GM12891 (cell line): ENCODE measurements at regions not wholly inside any gene's neighbourhood (a gene's known extent, or its start where the extent isn't known, plus 50 kb on each side); places are given as distances from the start of the nearest gene placed in this dataset.

Experiments
- PAX5 ChIP-seq: IDR thresholded peaks from 2 replicates; pipeline ENCODE4 v1.6.1; 2011; ENCODE audit warnings: low read length, moderate library complexity, mild to moderate bottlenecking; ENCODE audit not compliant: insufficient read depth, severe bottlenecking
- POLR2A ChIP-seq: IDR thresholded peaks from 2 replicates; pipeline ENCODE4 v1.6.1; 2011; ENCODE audit warnings: low read depth, low read length, control low read depth
- POLR2AphosphoS5 ChIP-seq: IDR thresholded peaks from 2 replicates; pipeline ENCODE4 v1.6.1; 2011; ENCODE audit warnings: low read depth, low read length, control low read depth
- POU2F2 ChIP-seq: IDR thresholded peaks from 2 replicates; pipeline ENCODE4 v1.6.1; 2011; ENCODE audit warnings: low read depth, mild to moderate bottlenecking, control low read depth, low read length, moderate library complexity
- SPI1 ChIP-seq: IDR thresholded peaks from 2 replicates; pipeline ENCODE4 v1.6.1; 2011; ENCODE audit warnings: low read depth, low read length, control low read depth
- TAF1 ChIP-seq: IDR thresholded peaks from 2 replicates; pipeline ENCODE4 v1.6.1; 2011; ENCODE audit warnings: low read depth, low read length, control low read depth

- TF ChIP-seq POLR2A (no peak), TAF1 (no peak), POLR2AphosphoS5 (no peak), POU2F2 (no peak), SPI1 (no peak), PAX5 (no peak)
These were observed 447.1 kb upstream of the CDH10 start for GRCh38 chr5:25091921-25092320.
